Esophagus muscularis mucosa (tissue), 4 donors: ENCODE measurements at regions not wholly inside any gene's neighbourhood (a gene's known extent, or its start where the extent isn't known, plus 50 kb on each side); places are given as distances from the start of the nearest gene placed in this dataset.
"Not testable (repeated sequence)": the region's sequence is repeated elsewhere in the genome, so short reads cannot be mapped to it uniquely, and the experiment has no call there.

ENCODE experiments used
- DNase-seq: peaks from one replicate; pipeline ENCODE4 v3.0.0-alpha.2; 2017; ENCODE audit errors: extremely low spot score
- H3K27ac ChIP-seq, 4 donors: fragments of 200-600 bp; sonication (generic); replicated peaks in 1 of 4; 1 replicate in 3 of 4; 2 replicates in 1 of 4; pipeline ENCODE4 v1.5.1; 2016 to 2019; ENCODE audit warnings: mild to moderate bottlenecking in 1 of 4
- H3K27me3 ChIP-seq, 4 donors: fragments of 200-600 bp; sonication (generic); one replicate each; pipeline versions ENCODE4 v1.5.1 to v1.6.0; 2016 to 2019
- H3K36me3 ChIP-seq, 4 donors: fragments of 200-600 bp; sonication (generic); one replicate each; pipeline ENCODE4 v1.5.1; 2016 to 2019
- H3K4me1 ChIP-seq, 4 donors: fragments of 200-600 bp; sonication (generic); one replicate each; pipeline ENCODE4 v1.5.1; 2016 to 2019
- H3K4me3 ChIP-seq, 4 donors: fragments of 200-600 bp; sonication (generic); 1 replicate in 2 of 4; 2 replicates in 2 of 4; pipeline ENCODE4 v1.5.1; 2016 to 2019; ENCODE audit warnings: mild to moderate bottlenecking in 4 of 4, moderate library complexity in 1 of 4
- H3K9me3 ChIP-seq, 4 donors: fragments of 200-600 bp; sonication (generic); 1 replicate in 3 of 4; 2 replicates in 1 of 4; pipeline ENCODE4 v1.5.1; 2016 to 2019
- EP300 ChIP-seq: sonication (generic); formaldehyde crosslinking; IDR thresholded peaks from one replicate; pipeline ENCODE4 v1.6.1; 2017; ENCODE audit warnings: antibody characterized with exemption
- POLR2A ChIP-seq: fragments of 450-650 bp; IDR thresholded peaks from one replicate; pipeline ENCODE4 v1.6.1; 2017; ENCODE audit warnings: antibody characterized with exemption, moderate library complexity, mild to moderate bottlenecking, low read depth
- POLR2AphosphoS5 ChIP-seq, 2 donors: sonication (generic); formaldehyde crosslinking; IDR thresholded peaks; one replicate each; pipeline ENCODE4 v1.6.1; 2017; ENCODE audit warnings: antibody characterized with exemption in 2 of 2
- WGBS: methylation state at CpG from one replicate; pipeline ENCODE4 v1.1.5; 2018; 5-methylcytosine and 5-hydroxymethylcytosine counted together
- intact Hi-C: fragments of 100-400 bp; cut with DNase I; formaldehyde crosslinking; loops from one replicate; pipeline ENCODE4 v1.15.1; 2023
- TF ChIP-seq, protein P1 (sequence below), 3 experiments: fragments of 200-600 bp in 2 of 3; fragments of 450-650 bp in 1 of 3; sonication (generic) in 2 of 3; IDR thresholded peaks; one replicate each; pipeline ENCODE4 v1.5.1; 2017 to 2019; ENCODE audit warnings: antibody characterized with exemption in 3 of 3, mild to moderate bottlenecking in 2 of 3, moderate library complexity in 1 of 3

DNA sequence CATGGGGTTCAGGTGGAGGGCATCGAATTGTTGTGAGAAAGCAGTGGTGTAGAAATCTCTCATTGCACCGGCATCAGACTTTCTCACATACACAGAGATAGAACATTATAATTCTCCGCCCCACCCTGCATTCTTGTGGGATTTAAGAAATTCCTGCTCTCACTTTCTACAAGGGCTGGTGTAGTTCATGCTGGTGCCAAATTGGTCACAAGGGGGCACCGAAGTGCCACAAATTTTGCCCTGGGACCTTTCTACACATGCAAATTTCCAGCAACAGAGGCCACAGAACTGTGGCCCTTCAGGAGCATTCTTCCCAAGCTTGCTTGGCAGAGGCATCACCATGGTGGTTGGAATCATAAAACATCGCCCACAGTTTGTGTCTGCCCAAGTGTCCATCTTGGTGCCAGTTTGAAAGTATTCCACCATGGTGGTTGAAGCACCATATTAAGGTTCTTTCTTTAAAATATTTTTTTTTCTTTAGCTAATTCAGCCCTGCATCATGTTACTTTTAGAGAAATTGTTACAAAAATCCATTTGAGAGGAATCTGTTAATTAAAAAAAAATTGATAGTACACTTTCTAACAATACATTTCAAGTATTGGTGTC lies 521.2 kb upstream of the FANCL start:
- WGBS: 22% methylated on average over 5 of the region's 5 CpGs
- intact Hi-C loops: loop anchor here (10.0 kb wide), 1 partner anchor 1823 kb away; no protein-coding TSS in a partner anchor
- Histone ChIP-seq H3K27ac (no peak overlapping the region), H3K27me3 (no peaks in the 10 kb centered on the region), H3K4me1 (no peaks in the 10 kb centered on the region), H3K9me3 (no peaks in the 10 kb centered on the region), H3K4me3 (no peak overlapping the region), H3K36me3 (no peaks in the 10 kb centered on the region)
- DNase-seq: no peak
- TF ChIP-seq, protein P1, sequence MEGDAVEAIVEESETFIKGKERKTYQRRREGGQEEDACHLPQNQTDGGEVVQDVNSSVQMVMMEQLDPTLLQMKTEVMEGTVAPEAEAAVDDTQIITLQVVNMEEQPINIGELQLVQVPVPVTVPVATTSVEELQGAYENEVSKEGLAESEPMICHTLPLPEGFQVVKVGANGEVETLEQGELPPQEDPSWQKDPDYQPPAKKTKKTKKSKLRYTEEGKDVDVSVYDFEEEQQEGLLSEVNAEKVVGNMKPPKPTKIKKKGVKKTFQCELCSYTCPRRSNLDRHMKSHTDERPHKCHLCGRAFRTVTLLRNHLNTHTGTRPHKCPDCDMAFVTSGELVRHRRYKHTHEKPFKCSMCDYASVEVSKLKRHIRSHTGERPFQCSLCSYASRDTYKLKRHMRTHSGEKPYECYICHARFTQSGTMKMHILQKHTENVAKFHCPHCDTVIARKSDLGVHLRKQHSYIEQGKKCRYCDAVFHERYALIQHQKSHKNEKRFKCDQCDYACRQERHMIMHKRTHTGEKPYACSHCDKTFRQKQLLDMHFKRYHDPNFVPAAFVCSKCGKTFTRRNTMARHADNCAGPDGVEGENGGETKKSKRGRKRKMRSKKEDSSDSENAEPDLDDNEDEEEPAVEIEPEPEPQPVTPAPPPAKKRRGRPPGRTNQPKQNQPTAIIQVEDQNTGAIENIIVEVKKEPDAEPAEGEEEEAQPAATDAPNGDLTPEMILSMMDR (IDR thresholded peaks at IDR 0.05): peak; percentile 35 to 60 (median 50)
- TF ChIP-seq POLR2AphosphoS5 (IDR thresholded peaks at IDR 0.05): no peak

DNA sequence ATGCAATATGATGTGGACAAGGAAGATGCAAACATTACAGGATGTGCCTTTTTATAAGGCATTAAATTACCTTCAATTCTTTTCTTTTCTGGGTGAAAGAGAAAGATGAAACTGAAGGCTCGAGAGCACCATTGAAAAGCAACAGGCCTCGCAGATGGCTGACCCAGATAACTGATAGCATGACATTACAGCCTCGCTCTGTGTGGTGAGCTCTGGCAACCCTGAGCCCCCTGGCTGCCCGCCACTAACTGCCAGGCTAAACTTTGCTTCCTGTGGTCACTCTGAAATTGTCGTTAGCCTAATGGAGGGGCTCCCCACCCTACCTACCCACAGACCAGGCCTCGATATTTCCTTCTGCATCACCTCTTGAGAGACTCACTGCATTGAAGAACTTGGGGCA lies 516.8 kb upstream of the FANCL start:
- H3K27ac ChIP-seq: no peak overlapping the region
- H3K4me1 ChIP-seq: no peaks in the 10 kb centered on the region
- H3K27me3 ChIP-seq: no peaks in the 10 kb centered on the region
- no peak overlapping the region for H3K4me3 ChIP-seq
- TF ChIP-seq POLR2A: no peak
- TF ChIP-seq POLR2AphosphoS5 (IDR thresholded peaks at IDR 0.05): no peak
- no peak for TF ChIP-seq EP300
- TF ChIP-seq, protein P1 (IDR thresholded peaks at IDR 0.05): no peak
- intact Hi-C loops: no loop called here
- no peak for DNase-seq
- H3K9me3 ChIP-seq: no peaks in the 10 kb centered on the region
- H3K36me3 ChIP-seq: no peaks in the 10 kb centered on the region
- 79% methylated on average over 6 of the region's 6 CpGs for WGBS

DNA sequence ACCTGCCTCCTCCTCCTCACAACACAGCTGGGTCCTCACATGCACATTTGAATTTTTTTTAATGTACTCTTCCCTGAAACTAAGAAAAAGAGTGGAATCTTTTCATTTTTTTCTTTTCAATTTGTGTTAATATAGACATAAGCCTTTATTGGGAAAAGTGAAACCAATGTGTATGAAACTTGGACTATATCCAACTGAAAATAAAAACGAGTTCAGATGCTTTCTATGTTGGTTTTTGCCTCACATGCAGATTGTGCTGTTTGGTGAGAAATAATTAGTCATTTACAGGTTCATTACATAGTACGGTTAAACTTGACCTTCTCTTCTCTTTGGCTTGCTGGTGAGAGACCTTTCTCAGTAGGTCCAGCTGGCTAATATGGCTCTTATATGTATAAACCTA lies 515.2 kb upstream of the FANCL start:
- TF ChIP-seq EP300 (no peak), POLR2A (no peak), POLR2AphosphoS5 (IDR thresholded peaks at IDR 0.05) (no peak)
- TF ChIP-seq, protein P1 (IDR thresholded peaks at IDR 0.05): no peak
- DNase-seq: no peak
- Histone ChIP-seq H3K27ac (no peak overlapping the region), H3K4me3 (no peak overlapping the region), H3K36me3 (no peaks in the 10 kb centered on the region), H3K4me1 (no peaks in the 10 kb centered on the region), H3K27me3 (no peaks in the 10 kb centered on the region), H3K9me3 (no peaks in the 10 kb centered on the region)
- WGBS: 51% methylated on average over 2 of the region's 2 CpGs
- intact Hi-C loops: no loop called here

DNA sequence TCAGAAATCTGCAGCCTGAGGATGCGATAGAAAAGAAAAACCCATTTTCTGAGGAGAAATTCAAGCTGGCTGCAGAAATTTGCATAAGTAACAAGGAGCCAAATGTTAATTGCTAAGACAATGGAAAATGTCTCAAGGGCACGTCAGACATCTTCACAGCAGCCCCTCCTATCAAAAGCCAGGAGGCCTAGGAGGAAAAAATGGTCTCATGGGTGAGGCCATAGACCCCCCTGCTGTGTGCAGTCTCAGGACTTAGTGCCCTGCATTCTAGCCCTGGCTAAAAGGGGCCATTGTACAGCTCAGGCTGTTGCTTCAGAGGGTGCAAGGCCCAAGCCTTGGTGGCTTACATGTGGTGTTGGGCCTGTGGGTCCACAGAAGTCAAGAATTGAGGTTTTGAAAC lies 511.4 kb upstream of the FANCL start:
- H3K9me3 ChIP-seq, H3K27ac ChIP-seq, H3K4me3 ChIP-seq, DNase-seq, intact Hi-C loops, H3K4me1 ChIP-seq, H3K27me3 ChIP-seq, H3K36me3 ChIP-seq: not testable (repeated sequence)
- 47% methylated on average over 2 of the region's 2 CpGs for WGBS

DNA sequence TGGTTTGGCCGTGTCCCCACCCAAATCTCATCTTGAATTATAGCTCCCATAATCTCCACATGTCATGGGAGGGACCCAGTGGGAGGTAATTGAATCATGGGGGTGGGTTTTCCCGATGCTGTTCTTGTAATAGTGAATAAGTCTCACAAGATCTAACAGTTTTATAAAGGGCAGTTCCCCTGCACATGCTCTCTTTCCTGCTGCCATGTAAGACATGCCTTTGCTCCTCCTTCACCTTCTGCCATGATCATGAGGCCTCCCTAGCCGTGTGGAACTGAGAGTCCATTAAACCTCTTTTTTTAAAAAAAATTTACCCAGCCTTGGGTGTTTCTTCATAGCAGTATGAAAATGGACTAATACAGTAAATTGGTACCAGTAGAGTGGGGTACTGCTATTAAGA lies 510.6 kb upstream of the FANCL start:
- H3K4me1 ChIP-seq, H3K27me3 ChIP-seq, H3K4me3 ChIP-seq, intact Hi-C loops, DNase-seq, H3K36me3 ChIP-seq, H3K27ac ChIP-seq, H3K9me3 ChIP-seq: not testable (repeated sequence)
- 86% methylated on average over 3 of the region's 3 CpGs for WGBS

DNA sequence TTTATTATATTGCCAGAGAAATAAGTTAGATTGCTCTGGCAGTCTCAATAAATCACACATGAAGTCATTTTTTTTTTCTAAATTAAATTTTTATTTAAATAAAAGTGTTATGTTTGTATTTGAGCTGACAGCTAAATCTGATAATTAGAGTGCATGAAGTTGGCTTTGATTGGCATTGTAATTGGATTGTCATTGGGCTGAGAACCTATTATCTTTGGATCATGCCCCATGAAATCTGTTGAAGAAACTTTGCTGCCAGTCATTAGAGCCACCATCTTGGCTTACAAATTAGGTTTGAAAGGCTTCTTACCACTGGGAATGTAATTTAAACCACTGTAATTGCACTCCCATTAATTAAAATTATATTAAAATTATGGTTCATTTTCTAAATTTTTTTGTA lies 507.9 kb upstream of the FANCL start:
- Histone ChIP-seq H3K27ac (no peak overlapping the region), H3K36me3 (no peaks in the 10 kb centered on the region), H3K9me3 (no peaks in the 10 kb centered on the region), H3K4me1 (no peaks in the 10 kb centered on the region), H3K27me3 (no peaks in the 10 kb centered on the region), H3K4me3 (no peak overlapping the region)
- intact Hi-C loops: no loop called here
- no peak for DNase-seq
- TF ChIP-seq POLR2A: no peak
- no peak for TF ChIP-seq POLR2AphosphoS5 (IDR thresholded peaks at IDR 0.05)
- TF ChIP-seq, protein P1 (IDR thresholded peaks at IDR 0.05): no peak
- TF ChIP-seq EP300: no peak

DNA sequence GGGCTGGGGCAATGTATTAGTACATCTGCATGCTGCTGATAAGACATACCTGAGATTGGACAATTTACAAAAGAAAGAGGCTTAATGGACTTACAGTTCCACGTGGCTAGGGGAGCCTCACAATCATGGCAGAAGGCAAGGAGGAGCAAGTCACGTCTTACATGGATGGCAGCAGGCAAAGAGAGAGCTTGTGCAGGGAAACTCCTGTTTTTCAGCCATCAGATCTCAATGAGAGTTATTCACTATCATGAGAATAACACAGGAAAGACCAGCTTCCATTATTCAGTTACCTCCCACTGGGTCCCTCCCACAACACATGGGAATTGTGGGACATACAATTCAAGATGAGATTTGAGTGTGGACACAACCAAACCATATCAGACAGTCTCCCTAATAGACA lies 504.2 kb upstream of the FANCL start:
- H3K27ac ChIP-seq, H3K36me3 ChIP-seq, DNase-seq, H3K27me3 ChIP-seq, H3K4me1 ChIP-seq, intact Hi-C loops, H3K4me3 ChIP-seq, H3K9me3 ChIP-seq: not testable (repeated sequence)
- WGBS: 74% methylated on average over 2 of the region's 2 CpGs
